ENCODE measurements at regions not wholly inside any gene's neighbourhood (a gene's known extent, or its start where the extent isn't known, plus 50 kb on each side); places are given as distances from the start of the nearest gene placed in this dataset.
"Not testable (repeated sequence)": the region's sequence is repeated elsewhere in the genome, so short reads cannot be mapped to it uniquely, and the experiment has no call there.

- Histone ChIP-seq H3K36me3 (no peaks in the 10 kb centered on the region), H3K4me3 (no peak overlapping the region), H3K27ac (no peak overlapping the region), H3K9me3 (ENCODE audit: low read depth) (no peaks in the 10 kb centered on the region), H3K27me3 (no peaks in the 10 kb centered on the region), H3K4me1 (ENCODE audit: low read depth) (no peaks in the 10 kb centered on the region)
- no peak for TF ChIP-seq CTCF (IDR thresholded peaks at IDR 0.05; ENCODE audit: low read depth, low read length)
- no peak for DNase-seq (ENCODE audit: low read depth in 1 of 2, low spot score in 1 of 2)
These were observed 124.7 kb downstream of the NPIPB5 start for GRCh38 chr16:22635357-22635761.

GRCh38 chr16:22635801-22636200, 125.1 kb downstream of the NPIPB5 start:
- Histone ChIP-seq H3K4me3 (no peak overlapping the region), H3K4me1 (ENCODE audit: low read depth) (no peaks in the 10 kb centered on the region), H3K9me3 (ENCODE audit: low read depth) (no peaks in the 10 kb centered on the region), H3K27ac (no peak overlapping the region), H3K36me3 (no peaks in the 10 kb centered on the region), H3K27me3 (no peaks in the 10 kb centered on the region)
- no peak for DNase-seq (ENCODE audit: low read depth in 1 of 2, low spot score in 1 of 2)
- TF ChIP-seq CTCF (IDR thresholded peaks at IDR 0.05; ENCODE audit: low read depth, low read length), result no peak

GRCh38 chr16:22638393-22639206, 127.9 kb downstream of the NPIPB5 start:
- Histone ChIP-seq H3K27ac (no peak overlapping the region), H3K4me1 (ENCODE audit: low read depth) (no peaks in the 10 kb centered on the region), H3K36me3 (no peaks in the 10 kb centered on the region), H3K9me3 (ENCODE audit: low read depth) (no peaks in the 10 kb centered on the region), H3K27me3 (no peaks in the 10 kb centered on the region), H3K4me3 (no peak overlapping the region)
- no peak for TF ChIP-seq CTCF (IDR thresholded peaks at IDR 0.05; ENCODE audit: low read depth, low read length)
- DNase-seq (ENCODE audit: low read depth in 1 of 2, low spot score in 1 of 2), result peak in 1 of 2 donors; percentile 9

GRCh38 chr16:22641131-22641628, 130.5 kb downstream of the NPIPB5 start:
- Histone ChIP-seq H3K4me1 (ENCODE audit: low read depth) (no peaks in the 10 kb centered on the region), H3K4me3 (no peak overlapping the region), H3K27me3 (no peaks in the 10 kb centered on the region), H3K27ac (no peak overlapping the region), H3K9me3 (ENCODE audit: low read depth) (no peaks in the 10 kb centered on the region), H3K36me3 (no peaks in the 10 kb centered on the region)
- DNase-seq (ENCODE audit: low read depth in 1 of 2, low spot score in 1 of 2), result peak; percentile 50 to 76
- TF ChIP-seq CTCF (IDR thresholded peaks at IDR 0.05; ENCODE audit: low read depth, low read length), result no peak

GRCh38 chr16:22642416-22643088, 131.9 kb downstream of the NPIPB5 start:
- TF ChIP-seq CTCF (IDR thresholded peaks at IDR 0.05; ENCODE audit: low read depth, low read length), result no peak
- H3K27ac ChIP-seq, result no peak overlapping the region
- H3K36me3 ChIP-seq, result no peaks in the 10 kb centered on the region
- no peaks in the 10 kb centered on the region for H3K4me1 ChIP-seq (ENCODE audit: low read depth)
- no peaks in the 10 kb centered on the region for H3K27me3 ChIP-seq
- no peak for DNase-seq (ENCODE audit: low read depth in 1 of 2, low spot score in 1 of 2)
- no peaks in the 10 kb centered on the region for H3K9me3 ChIP-seq (ENCODE audit: low read depth)
- no peak overlapping the region for H3K4me3 ChIP-seq

- not testable (repeated sequence) for H3K36me3 ChIP-seq; DNase-seq (ENCODE audit: low read depth in 1 of 2, low spot score in 1 of 2); H3K9me3 ChIP-seq (ENCODE audit: low read depth); H3K4me3 ChIP-seq; H3K27me3 ChIP-seq; H3K27ac ChIP-seq; H3K4me1 ChIP-seq (ENCODE audit: low read depth)
These were observed 132.5 kb downstream of the NPIPB5 start for GRCh38 chr16:22643203-22643602.

Measured in cardiac muscle cell (in vitro differentiated cells and primary cell).